Activated CD4-positive, alpha-beta T cell treated with anti-CD3 and anti-CD28 coated beads for 36 hours (primary cell): ENCODE measurements at regions not wholly inside any gene's neighbourhood (a gene's known extent, or its start where the extent isn't known, plus 50 kb on each side); places are given as distances from the start of the nearest gene placed in this dataset.
"Not testable (repeated sequence)": the region's sequence is repeated elsewhere in the genome, so short reads cannot be mapped to it uniquely, and the experiment has no call there.

Experiments used
- ATAC-seq: fragments of 200-7000 bp; cut with Tn5 transposase; one replicate; pipeline ENCODE4 v1.10.0; 2021; ENCODE audit warnings: mild to moderate bottlenecking, moderate library complexity
- CTCF ChIA-PET: fragments of 350-600 bp; sonication (Branson Sonifier 250); formaldehyde crosslinking; loops from one replicate; lab custom pipeline; 2021; ENCODE audit warnings: antibody characterized with exemption; lab: Charles Lee
- POLR2A ChIA-PET: fragments of 350-600 bp; sonication (Branson Sonifier 250); formaldehyde crosslinking; loops from one replicate; lab custom pipeline; 2021; ENCODE audit warnings: antibody characterized with exemption, inconsistent platforms; lab: Charles Lee
- DNase-seq: peaks from one replicate; pipeline ENCODE4 v3.0.0-alpha.2; 2020
- H3K27ac Mint-ChIP-seq: one replicate; pipeline ENCODE4 v1.8.0; 2021; ENCODE audit warnings: mixed read lengths
- H3K27me3 Mint-ChIP-seq: one replicate; pipeline ENCODE4 v1.8.0; 2021; ENCODE audit warnings: mixed read lengths
- H3K36me3 Mint-ChIP-seq: one replicate; pipeline ENCODE4 v1.8.0; 2021; ENCODE audit warnings: low read depth, mixed read lengths
- H3K4me1 Mint-ChIP-seq: one replicate; pipeline ENCODE4 v1.8.0; 2021; ENCODE audit warnings: mixed read lengths
- H3K4me3 Mint-ChIP-seq: one replicate; pipeline ENCODE4 v1.8.0; 2021; ENCODE audit warnings: mild to moderate bottlenecking, moderate library complexity, mixed read lengths
- H3K9me3 Mint-ChIP-seq: one replicate; pipeline ENCODE4 v1.8.0; 2021; ENCODE audit warnings: low read depth, mixed read lengths
- intact Hi-C, 2 experiments: fragments of 100-400 bp; cut with DNase I in 1 of 2; cut with micrococcal nuclease in 1 of 2; formaldehyde crosslinking; loops; one replicate each; pipeline versions ENCODE4 v1.14.2 to v1.15.1; 2022 to 2024; cut with DNase I, micrococcal nuclease

GRCh38 chr20:12729326-12729725, 279.4 kb upstream of the SPTLC3 start:
- intact Hi-C loops: no loop called here
- no peak for ATAC-seq
- Mint-ChIP-seq H3K9me3 (peaks cover 2% of the 10 kb centered on the region), H3K4me3 (no peak overlapping the region), H3K27ac (no peak overlapping the region), H3K27me3 (no peaks in the 10 kb centered on the region), H3K4me1 (no peaks in the 10 kb centered on the region), H3K36me3 (no peaks in the 10 kb centered on the region)
- DNase-seq: no peak
- ChIA-PET POLR2A (no interaction called here), CTCF (no interaction called here)

- ChIA-PET POLR2A (no interaction called here), CTCF (interaction anchor here (1.5 kb wide), 1 partner anchor 10 kb away, joined by 3 read pairs; no protein-coding TSS in a partner anchor)
- Mint-ChIP-seq H3K4me1 (no peaks in the 10 kb centered on the region), H3K27me3 (no peaks in the 10 kb centered on the region), H3K9me3 (no peaks in the 10 kb centered on the region), H3K4me3 (no peak overlapping the region), H3K36me3 (no peaks in the 10 kb centered on the region), H3K27ac (no peak overlapping the region)
- DNase-seq (no peak), ATAC-seq (no peak)
- intact Hi-C loops: no loop called here
Measured at GRCh38 chr20:12733811-12734210, 275.0 kb upstream of the SPTLC3 start.

- intact Hi-C loops: no loop called here
- ChIA-PET POLR2A (no interaction called here), CTCF (no interaction called here)
- H3K4me3 Mint-ChIP-seq: no peak overlapping the region
- H3K36me3 Mint-ChIP-seq: no peaks in the 10 kb centered on the region
- H3K27me3 Mint-ChIP-seq: no peaks in the 10 kb centered on the region
- DNase-seq: no peak
- H3K27ac Mint-ChIP-seq: no peak overlapping the region
- no peak for ATAC-seq
- no peaks in the 10 kb centered on the region for H3K9me3 Mint-ChIP-seq
- H3K4me1 Mint-ChIP-seq: no peaks in the 10 kb centered on the region
Measured at GRCh38 chr20:12737497-12737896, 271.3 kb upstream of the SPTLC3 start.

- intact Hi-C loops: no loop called here
- no peak for ATAC-seq
- ChIA-PET POLR2A (no interaction called here), CTCF (no interaction called here)
- Mint-ChIP-seq H3K9me3 (no peaks in the 10 kb centered on the region), H3K4me1 (no peaks in the 10 kb centered on the region), H3K4me3 (no peak overlapping the region), H3K27ac (no peak overlapping the region), H3K27me3 (no peaks in the 10 kb centered on the region), H3K36me3 (no peaks in the 10 kb centered on the region)
- DNase-seq: no peak
Measured at GRCh38 chr20:12737900-12738299, 270.9 kb upstream of the SPTLC3 start.

- no peaks in the 10 kb centered on the region for H3K27me3 Mint-ChIP-seq
- H3K4me1 Mint-ChIP-seq: no peaks in the 10 kb centered on the region
- ChIA-PET POLR2A (no interaction called here), CTCF (no interaction called here)
- H3K4me3 Mint-ChIP-seq: no peak overlapping the region
- H3K9me3 Mint-ChIP-seq: no peaks in the 10 kb centered on the region
- no peak overlapping the region for H3K27ac Mint-ChIP-seq
- no peak for ATAC-seq
- intact Hi-C loops: no loop called here
- no peaks in the 10 kb centered on the region for H3K36me3 Mint-ChIP-seq
- DNase-seq: no peak
Measured at GRCh38 chr20:12740647-12741046, 268.1 kb upstream of the SPTLC3 start.

- ChIA-PET CTCF (interaction anchor here (1.2 kb wide), 1 partner anchor 10 kb away, joined by 3 read pairs; no protein-coding TSS in a partner anchor), POLR2A (no interaction called here)
- Mint-ChIP-seq H3K4me1 (no peaks in the 10 kb centered on the region), H3K27ac (no peak overlapping the region), H3K4me3 (no peak overlapping the region), H3K27me3 (no peaks in the 10 kb centered on the region), H3K9me3 (peaks cover 4% of the 10 kb centered on the region), H3K36me3 (no peaks in the 10 kb centered on the region)
- intact Hi-C loops: no loop called here
- no peak for ATAC-seq
- no peak for DNase-seq
Measured at GRCh38 chr20:12744037-12744436, 264.7 kb upstream of the SPTLC3 start.

GRCh38 chr20:12748359-12748994, 260.3 kb upstream of the SPTLC3 start:
- DNase-seq: no peak
- intact Hi-C loops: loop anchor here in 1 of 2 experiments (5.0 kb wide), 1 partner anchor 514 kb away; no protein-coding TSS in a partner anchor
- no peak for ATAC-seq
- Mint-ChIP-seq H3K27ac (no peak overlapping the region), H3K36me3 (no peaks in the 10 kb centered on the region), H3K9me3 (peaks cover 5% of the 10 kb centered on the region), H3K4me3 (no peak overlapping the region), H3K4me1 (no peaks in the 10 kb centered on the region), H3K27me3 (peaks cover 2% of the 10 kb centered on the region)
- ChIA-PET CTCF (no interaction called here), POLR2A (no interaction called here)

GRCh38 chr20:12750221-12750620, 258.6 kb upstream of the SPTLC3 start:
- intact Hi-C loops: no loop called here
- Mint-ChIP-seq H3K4me3 (no peak overlapping the region), H3K36me3 (no peaks in the 10 kb centered on the region), H3K9me3 (peaks cover 5% of the 10 kb centered on the region), H3K4me1 (no peaks in the 10 kb centered on the region), H3K27ac (no peak overlapping the region), H3K27me3 (peaks cover 2% of the 10 kb centered on the region)
- POLR2A ChIA-PET: no interaction called here
- ATAC-seq (no peak), DNase-seq (no peak)
- CTCF ChIA-PET: no interaction called here

- H3K27ac Mint-ChIP-seq, intact Hi-C loops, H3K4me1 Mint-ChIP-seq, POLR2A ChIA-PET, CTCF ChIA-PET, H3K36me3 Mint-ChIP-seq, H3K27me3 Mint-ChIP-seq, DNase-seq, H3K4me3 Mint-ChIP-seq, ATAC-seq, H3K9me3 Mint-ChIP-seq: not testable (repeated sequence)
Measured at GRCh38 chr20:12752900-12753693, 255.7 kb upstream of the SPTLC3 start.

- H3K9me3 Mint-ChIP-seq, ATAC-seq, H3K27me3 Mint-ChIP-seq, intact Hi-C loops, DNase-seq, POLR2A ChIA-PET, CTCF ChIA-PET, H3K27ac Mint-ChIP-seq, H3K4me1 Mint-ChIP-seq, H3K36me3 Mint-ChIP-seq, H3K4me3 Mint-ChIP-seq: not testable (repeated sequence)
Measured at GRCh38 chr20:12753742-12754141, 255.0 kb upstream of the SPTLC3 start.

GRCh38 chr20:12759493-12759892, 249.3 kb upstream of the SPTLC3 start:
- H3K27ac Mint-ChIP-seq, H3K4me3 Mint-ChIP-seq, POLR2A ChIA-PET, H3K36me3 Mint-ChIP-seq, ATAC-seq, H3K9me3 Mint-ChIP-seq, CTCF ChIA-PET, H3K4me1 Mint-ChIP-seq, DNase-seq, H3K27me3 Mint-ChIP-seq, intact Hi-C loops: not testable (repeated sequence)

GRCh38 chr20:12762725-12763124, 246.0 kb upstream of the SPTLC3 start:
- Mint-ChIP-seq H3K36me3 (no peaks in the 10 kb centered on the region), H3K4me1 (no peaks in the 10 kb centered on the region), H3K27ac (no peak overlapping the region), H3K4me3 (no peak overlapping the region), H3K9me3 (no peaks in the 10 kb centered on the region), H3K27me3 (no peaks in the 10 kb centered on the region)
- CTCF ChIA-PET: no interaction called here
- no peak for DNase-seq
- POLR2A ChIA-PET: no interaction called here
- intact Hi-C loops: no loop called here
- no peak for ATAC-seq
